CD4-positive, alpha-beta T cell treated with Interleukin-12 subunit alpha and Interleukin-12 subunit beta, for 1 hour (primary cell): ENCODE measurements at regions not wholly inside any gene's neighbourhood (a gene's known extent, or its start where the extent isn't known, plus 50 kb on each side); places are given as distances from the start of the nearest gene placed in this dataset.

Source experiments
- DNase-seq: peaks from one replicate; pipeline ENCODE4 v3.0.0-alpha.2; 2020

DNA sequence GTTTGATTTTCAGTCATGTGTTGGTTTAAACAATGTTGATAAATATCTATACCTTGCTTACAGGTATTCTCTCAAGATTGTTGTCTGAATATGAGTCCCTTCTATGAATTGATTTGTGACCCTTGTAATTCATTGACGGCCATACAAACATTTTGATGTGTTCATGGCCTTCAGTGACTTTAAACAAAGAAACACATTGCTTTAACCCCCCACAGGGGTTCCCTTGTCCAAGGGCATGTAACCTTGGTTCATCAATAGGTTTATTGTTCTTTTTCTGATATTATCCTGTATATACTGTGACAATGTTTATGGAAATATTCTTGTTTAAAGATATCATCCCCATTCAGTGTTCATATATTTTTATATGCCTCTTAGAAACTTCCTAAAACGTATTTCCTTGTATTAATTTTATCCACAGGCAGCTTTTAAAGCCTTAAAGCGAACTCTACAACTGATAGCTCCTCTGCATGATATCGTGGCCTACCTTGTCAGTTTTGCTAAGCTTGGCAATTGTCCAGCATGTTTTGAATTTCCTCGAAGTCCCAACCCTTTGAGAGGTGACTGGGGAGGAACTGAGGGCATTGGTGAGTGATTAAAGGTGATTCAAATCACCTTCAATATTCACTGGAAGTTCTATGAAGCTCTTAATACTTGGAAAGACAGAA is 87.0 kb downstream of the CD164 start:
- DNase-seq: no peak

DNA sequence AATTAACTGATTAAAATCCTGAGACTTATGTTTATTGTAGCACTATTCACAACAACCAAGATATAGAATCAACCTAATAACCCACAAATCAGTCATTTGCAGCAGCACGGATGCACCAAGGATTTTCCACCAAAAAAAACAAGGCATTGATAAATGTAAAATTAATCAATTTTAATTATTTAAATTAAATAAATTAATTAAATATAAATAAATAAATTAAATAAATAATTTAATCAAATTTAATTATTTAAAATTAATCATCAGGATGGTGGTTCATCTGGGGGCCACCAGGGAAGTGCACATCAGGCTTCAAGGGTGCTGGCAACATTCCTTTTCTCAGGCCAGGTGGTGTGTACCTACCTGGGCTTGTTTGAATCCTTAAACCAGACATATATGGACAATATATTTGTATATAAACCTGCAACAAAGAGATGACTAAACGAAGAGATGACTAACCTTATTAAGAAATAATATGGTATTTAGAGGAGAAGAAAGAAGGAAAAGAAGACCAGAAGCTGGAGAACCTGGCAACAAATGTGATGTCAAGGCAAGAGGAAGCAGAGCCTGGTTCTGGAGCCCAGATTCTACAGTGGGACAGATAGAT is 89.2 kb downstream of the CD164 start:
- no peak for DNase-seq

DNA sequence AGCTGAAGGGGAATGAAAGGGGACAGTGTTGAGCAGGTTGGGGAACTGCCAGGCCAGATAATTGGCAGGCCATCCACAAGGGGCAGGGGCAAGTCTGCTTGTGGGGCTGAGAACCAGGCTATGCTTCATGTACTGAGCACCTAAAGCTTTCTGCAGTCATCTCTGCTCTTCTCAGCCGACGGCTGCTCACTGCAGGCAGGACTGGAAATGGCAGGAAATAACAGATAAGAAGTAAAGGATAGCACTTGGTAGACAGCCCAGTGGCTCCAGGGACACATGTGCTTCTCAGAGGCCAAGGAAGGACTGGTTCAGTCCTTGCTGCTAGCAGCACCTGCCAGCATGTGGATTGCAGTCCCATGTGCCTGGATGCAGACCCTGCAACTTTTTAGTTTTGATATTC is 89.8 kb downstream of the CD164 start:
- DNase-seq: no peak

DNA sequence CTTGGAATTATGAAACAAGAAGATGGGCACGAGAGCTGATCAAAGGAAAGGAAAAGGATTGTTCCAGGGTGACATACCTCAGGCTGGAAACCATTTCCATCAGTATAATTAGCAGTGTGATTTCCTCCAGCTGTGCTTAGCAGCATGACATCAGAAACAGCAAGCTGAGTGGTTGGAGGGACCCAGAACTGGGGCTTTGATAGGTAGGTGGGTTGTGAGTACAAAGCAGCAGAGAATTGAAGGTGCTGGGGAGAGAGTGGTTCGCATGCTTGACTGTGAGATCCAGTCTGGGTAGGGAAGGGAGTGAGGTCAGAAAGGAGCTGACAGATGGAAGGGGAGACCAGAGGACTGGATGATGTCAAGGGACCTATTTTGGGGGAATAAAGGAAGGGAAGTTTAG is 90.4 kb downstream of the CD164 start:
- no peak for DNase-seq

DNA sequence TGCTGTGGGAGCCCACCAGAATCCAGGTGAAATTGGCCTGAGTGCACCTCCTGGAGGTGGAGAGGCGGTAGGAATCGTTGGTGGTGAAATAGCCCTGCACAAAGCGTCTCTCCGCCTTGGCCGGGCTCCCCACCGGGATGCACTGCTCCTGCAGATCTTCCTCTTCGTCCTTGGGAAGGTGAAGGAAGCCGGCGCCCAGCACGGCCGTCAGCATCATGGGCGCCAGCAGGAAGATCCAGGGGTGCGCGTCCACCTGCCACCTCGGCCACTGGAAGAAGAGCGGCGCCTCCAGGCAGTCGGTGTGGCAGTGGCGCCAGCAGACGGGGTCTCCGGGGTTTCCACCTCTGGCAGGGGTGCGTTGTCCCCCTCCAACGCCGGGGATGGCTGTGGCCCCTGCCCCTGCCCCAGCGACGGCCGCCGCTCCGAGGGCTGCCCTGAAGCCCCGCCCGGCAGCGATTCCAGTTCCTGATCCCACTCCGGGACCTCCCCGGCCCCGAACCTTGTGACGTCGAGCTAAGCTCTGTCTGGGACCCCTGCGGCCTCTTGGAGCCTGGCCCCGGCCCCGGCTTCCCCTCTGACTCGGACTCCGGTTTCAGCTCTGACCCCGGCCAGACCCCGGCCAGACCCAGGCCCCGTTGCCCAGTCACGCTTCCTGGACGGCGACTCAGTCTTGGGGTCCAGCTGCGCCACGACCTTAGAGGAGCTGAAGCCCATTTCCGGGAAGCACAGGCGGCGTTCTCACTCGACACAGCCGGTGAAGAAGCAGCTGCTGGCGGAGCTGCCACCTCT is 91.9 kb downstream of the CD164 start:
- DNase-seq: no peak

DNA sequence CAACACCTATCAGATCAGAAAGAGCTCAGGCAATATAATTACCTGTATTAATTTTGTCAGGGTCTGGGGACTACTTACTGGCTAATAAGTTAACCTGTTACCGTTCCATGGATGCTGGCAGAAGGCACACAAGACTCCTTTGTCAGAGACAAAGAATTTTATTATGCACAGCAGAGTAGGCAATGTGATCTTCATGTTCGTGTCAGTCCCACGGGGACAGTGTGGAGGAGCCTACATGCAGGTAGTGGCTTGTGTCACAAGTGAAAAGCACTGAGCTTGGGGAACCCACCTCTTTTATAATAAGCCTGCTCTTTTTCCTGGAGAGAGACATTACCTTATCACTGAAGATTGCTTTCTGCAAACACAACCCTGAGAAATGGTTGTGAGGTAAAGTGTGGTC is 96.9 kb downstream of the CD164 start:
- DNase-seq: no peak

DNA sequence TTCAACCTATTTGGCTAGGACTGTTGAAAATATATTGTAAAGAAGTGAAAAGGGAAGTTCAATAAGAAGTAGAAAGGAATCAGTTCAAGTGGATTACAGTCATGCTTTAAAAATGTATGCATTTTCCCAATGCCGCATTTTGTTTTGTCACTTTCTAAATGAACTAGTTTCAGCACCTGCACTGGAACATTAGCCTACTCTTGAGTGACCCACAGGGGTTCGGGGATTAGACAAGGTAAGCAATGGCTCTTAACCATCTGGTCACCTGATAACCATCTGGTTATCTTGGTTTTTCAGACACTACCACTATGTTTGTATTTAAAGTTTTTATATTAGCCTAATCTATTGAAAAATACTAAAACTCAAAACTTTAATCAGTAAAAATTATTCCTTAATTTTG is 97.6 kb downstream of the CD164 start:
- no peak for DNase-seq

DNA sequence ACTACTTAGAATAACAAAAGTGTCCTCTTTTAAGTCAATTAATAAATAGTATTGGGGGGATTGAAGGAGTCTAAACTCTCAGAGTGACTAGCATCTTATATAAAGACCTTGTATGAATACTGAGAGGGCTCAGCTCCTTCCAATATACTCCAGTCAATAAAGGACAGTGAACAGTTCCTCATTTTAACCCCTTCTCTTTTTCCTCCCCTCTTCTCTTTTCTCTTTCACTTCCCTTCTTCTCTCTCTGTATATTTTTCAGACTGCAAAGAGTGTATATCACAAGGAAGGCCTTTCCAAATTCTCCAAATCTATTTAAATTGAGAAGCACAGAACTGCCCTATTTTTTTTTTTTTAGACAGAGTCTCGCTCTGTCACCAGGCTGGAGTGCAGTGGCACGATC is 99.5 kb downstream of the CD164 start:
- no peak for DNase-seq

DNA sequence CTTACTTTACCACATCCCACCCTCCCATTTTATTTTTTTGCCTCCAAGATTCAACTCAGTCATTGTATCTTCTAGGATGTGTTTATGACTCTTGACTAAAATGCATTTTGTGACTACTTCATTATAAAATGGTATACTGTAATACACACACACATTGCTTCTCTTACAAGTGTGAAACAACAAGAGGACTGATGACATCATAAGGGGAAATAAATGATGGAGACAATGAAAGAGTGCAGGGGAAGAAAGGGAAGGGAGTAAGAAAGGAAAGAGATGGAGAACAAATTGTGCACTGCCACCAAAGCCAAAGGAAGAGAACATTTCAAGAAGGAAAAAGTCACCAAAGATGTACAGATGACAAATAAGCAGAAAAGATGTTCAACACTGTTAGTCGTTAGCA is 102.6 kb downstream of the CD164 start:
- DNase-seq: no peak

DNA sequence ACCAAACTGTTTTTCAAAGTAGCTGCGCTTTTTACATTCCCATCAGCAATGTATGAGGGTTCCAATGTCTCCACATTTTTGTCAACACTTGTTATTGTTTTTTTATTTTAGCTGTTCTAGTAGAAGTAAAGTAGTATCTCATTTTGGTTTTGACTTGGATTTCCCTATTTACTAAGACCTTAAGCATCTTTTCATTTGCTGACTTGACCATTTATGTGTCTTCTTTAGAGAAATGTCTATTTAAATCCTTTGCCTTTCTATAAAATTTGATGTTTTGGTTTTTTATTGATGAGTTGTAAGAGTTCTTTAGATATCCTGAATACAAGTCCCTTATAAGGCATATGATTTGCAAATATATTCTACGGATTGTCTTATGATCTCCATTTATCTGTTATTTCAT is 110.6 kb downstream of the CD164 start:
- DNase-seq: no peak

DNA sequence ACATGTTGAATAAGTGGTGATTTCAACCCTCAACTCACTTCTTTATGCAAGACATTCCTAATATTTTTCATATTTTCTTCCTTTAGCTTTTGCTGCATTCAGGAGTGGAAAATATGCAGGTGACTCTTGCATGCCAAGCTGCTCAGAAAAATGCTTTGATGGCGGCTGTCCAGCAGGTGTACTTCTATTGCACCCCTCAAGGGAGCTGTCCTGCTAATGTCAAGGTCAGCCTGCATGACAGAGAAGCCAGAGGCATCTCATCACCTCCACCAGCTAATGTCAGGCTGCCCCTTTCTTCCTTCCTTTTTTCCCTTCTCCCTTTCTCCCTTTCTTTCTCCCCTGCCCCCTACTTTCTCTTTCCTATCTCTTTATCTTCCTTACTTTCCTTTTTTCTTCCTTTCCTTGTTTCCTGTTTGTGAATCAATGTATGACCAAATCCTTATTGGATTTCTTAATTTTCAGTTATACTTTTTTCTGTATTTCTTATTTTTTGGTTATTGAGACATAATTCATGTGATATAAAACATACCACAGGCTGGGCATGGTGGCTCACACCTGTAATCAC is 112.2 kb downstream of the CD164 start:
- DNase-seq: no peak

DNA sequence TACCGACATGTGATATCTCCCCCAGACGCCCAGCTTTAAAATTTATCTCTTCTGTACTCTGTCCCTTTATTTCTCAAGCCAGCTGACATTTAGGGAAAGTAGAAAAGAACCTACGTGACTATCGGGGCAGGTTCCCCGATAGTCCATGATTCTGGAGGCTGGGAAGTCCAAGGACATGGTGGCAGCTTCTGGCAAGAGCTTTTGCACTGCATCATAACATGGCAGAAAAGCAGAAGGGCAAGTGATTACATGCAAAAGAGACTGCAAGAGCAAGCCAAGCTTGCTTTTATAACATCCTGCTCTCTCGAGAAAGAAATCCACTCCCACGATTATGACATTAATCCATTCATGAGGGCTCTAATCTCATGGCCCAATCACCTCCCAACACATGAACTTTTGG is 113.2 kb downstream of the CD164 start:
- DNase-seq: no peak

DNA sequence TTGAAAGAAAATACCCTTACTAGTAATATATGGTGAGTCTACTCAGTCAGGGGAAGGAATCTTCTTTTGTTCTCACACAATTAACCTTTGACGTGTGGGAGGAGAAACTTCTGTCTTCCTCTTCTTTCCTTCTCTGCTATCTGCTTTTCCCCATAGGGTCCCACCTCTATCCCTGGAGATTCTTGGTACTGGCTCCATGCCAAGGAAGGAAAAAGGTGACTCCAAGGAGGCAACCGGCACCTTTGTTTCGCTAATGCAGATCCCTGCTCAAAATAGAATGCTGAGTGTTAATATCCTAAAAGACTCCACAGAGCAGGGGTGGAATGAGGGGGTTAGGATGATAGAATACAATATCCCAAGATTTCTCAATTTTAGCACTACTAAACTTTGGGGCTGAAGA is 116.7 kb downstream of the CD164 start:
- DNase-seq: no peak

DNA sequence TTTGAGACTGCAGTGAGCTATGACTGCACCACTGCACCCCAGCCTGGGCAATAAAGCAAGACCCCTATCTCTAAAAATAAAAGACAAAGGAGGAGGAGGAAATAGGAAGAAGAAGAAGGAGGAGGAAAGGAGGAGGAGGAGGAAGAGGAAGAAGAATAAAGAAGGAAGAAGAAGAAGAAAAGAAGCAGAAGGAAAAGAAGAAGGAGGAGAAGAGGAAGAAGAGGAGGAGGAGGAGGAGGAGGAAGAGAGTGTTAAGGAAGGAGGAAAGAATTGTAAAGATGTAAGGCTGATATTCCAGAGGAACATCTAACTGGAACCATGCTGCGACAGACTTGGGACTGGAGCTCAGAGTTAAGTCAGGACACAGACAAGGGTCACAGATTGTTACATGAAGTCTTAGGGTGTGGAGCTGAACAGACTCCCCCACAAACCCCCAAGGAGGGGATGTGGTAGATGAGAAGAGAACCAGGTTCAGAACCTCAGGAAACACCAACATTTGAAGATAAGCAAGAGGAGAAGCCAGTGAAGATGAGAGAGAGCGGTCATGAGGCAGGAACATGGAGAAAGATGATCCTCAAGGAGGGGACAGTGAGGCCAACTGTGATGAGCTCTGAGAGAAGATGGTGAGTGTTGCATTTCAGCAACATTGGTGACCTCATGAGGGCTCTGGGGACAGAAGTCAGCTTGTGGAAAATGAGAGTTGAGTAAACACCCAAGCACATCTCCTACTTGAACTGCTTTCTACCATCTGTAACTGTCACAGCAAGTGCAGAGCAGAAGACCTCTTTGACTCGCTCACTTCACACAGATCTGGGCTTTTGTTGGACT is 118.2 kb downstream of the CD164 start:
- no peak for DNase-seq

DNA sequence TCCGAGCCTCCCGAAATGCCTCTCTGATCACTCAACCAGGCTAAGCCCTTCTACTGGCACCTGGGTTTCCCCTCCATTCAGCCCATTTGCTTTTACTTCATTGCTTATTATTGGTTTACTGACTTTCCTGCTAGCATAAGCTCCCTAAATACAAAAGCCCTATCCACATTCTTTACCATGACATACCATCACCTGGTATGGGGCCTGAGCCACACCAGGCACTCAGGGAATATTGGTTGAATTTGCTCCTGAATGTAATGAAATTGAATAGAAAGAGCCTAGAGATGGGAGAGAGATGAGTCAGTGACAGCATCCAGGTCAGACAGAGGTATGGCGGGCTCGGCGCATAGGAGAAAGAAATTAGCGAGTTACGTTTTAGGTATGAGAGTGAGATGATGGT is 120.0 kb downstream of the CD164 start:
- DNase-seq: no peak

DNA sequence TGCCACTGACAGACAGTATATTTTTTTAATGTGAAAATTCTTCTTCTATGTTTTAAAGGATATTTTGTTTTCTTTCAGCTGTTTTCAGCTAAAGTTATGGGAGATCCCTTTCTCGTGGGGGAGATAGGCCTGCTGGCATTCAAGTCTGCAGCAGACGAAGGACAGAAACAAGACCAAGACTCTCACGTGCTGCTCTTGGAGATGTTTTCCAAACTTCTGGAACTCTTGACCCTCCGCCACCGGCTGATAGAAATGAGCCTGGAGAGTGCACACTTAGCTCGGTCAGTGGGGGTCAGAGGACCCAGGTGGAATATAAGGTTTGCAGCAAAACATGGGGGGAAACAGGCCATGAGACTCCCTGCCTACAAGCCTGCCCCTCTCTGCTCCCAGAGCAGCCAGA is 120.5 kb downstream of the CD164 start:
- no peak for DNase-seq

DNA sequence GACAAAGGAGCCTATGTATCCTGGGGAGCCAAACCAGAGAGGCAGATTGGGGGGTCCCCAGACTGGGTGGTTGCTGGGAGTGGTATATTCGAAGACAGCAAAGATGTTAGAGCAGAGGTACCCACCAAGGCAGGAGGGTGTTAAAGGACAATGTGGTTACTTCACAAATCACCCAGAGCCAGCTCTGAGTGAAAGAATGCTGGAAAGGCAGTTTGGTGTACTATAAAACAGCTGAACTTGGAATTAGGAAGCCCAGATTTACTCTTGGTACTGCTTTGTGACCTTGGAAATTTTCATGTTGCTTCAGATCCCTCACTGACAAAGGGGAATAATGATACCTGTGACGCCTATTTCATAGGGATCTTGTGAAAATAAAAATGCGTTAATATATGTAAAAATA is 121.6 kb downstream of the CD164 start:
- DNase-seq: no peak

DNA sequence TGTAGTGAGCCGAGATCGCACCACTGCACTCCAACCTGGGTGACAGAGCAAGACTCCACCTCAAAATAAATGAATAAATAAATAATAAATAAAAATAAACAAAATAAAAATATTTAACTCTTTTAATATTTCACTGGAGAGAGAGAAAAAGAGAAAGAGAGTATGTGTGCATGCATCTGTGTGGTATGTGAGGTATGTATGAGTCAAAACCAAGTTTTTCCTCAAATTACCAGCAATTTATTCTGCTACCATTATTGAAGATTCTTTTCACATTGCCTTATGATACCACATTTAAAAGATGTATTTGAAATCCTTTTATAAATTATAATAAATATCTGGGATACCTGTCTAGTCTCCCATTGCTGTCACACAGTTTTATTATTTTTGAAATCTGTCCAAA is 122.1 kb downstream of the CD164 start:
- DNase-seq: no peak

DNA sequence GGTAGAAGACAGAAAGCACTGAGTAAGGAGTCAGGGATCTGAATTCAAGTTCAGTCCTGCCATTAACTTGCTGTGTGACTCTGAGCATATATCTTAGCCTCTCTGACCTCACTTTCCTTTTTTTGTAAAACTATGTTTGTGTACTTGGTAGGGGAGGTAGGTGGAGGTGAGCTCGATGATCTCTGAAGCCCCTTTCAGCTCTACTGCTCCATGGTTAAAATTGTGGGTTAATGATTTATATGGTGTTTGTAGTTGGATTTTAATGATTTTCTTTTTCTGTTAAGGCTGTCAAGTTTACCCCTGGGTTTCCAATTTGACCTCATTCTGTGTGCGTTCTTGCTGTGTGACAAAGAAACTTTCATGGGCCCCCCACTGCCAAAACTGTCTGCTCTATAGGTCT is 124.1 kb downstream of the CD164 start:
- DNase-seq: no peak

DNA sequence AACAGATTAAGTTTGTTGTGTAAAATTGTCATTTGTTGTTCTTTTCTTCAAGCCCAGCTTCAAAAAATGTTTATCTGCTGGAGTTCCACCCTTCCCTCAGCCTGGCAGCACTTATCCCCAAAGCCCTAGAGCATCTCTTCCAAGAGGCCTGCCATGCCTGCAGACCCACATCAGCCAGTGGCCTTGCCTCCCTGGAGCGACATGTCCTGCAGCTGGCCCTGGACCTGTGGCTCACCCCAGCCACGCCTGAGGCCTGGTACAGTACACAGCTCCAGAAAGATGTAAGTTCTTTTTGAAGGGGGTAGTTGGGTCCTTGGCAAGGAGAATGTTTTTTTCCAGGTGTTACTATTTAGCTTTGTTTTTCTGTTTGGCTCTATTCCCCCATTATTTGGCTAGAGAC is 124.8 kb downstream of the CD164 start:
- no peak for DNase-seq

DNA sequence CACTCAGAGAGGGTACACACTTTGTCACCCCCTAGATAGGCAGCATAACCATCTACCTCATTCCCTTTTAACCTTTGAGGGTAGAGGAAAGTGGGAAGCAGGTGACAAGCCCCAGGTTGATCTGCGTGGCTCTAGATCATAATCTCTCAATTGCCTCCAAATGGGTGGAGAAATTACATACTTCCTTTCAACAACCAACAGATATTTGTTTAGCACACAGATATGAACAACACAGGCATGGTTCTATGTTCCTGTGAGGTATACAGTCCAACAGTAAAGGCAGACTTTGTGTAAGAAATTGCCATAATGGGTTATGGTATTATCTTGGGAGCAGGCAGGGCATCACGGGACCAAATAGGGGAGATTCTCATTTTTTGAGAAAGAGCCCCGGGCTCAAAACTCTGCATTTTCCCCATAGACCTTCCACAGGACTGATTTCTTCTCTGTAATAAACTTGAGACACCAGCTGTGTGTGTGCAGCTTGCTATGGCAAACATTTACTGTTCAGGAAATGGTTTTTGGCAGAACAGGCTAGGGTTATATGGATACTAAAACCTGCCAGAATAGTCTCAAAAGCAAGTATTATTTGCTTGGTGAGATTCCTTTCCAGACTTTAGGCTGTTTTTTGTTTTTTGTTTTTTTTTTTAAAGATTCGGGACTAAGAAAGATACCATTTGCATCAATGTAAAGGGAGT is 126.2 kb downstream of the CD164 start:
- no peak for DNase-seq

DNA sequence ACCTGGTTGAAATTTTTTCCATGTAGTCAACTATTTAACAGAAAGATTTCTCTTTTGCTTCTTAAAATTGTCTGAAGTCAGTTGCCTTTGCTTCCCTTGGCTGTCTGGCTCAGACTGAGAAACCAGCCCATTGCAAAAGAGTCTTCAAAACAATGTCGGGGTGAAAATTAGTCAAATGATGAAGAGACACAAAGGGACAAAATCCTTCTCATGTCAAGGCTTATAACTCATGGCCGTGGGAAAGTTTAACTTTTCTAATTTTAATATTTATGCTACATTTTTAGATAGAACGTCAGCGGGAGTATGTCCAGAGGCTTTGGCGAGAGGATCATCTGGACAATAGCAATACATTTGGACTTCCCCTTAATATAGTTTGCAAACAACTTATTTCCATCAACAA is 127.2 kb downstream of the CD164 start:
- no peak for DNase-seq

DNA sequence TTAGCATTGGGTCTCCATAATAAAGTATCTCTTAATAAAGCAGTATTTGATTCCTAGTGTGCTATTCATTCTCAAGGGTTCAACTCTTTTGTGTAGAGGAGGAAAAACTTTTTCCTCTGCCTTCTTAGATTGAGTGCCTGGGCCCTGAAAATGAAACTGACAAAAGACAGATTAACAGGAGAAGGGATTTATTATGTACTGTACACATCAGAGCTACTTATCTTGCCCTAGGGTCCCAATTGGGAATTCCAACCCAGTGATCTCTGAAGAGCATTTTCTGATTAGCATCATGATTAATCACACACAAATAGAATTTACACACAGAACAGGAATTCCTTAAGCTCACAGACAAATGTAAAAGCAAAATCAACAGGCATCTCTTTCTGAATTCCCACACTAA is 128.9 kb downstream of the CD164 start:
- no peak for DNase-seq
